ENCODE measurements at regions not wholly inside any gene's neighbourhood (a gene's known extent, or its start where the extent isn't known, plus 50 kb on each side); places are given as distances from the start of the nearest gene placed in this dataset.

GRCh38 chr18:77857678-77858655, 608.3 kb downstream of the GALR1 start:
- no peak for TF ChIP-seq CTCF (IDR thresholded peaks at IDR 0.05)
- no peak for TF ChIP-seq POLR2A (IDR thresholded peaks at IDR 0.05)

All from heart left ventricle (tissue), 13 donors.